Activated T-cell treated with anti-CD3 and anti-CD28 coated beads for 24 hours (primary cell): ENCODE measurements at regions not wholly inside any gene's neighbourhood (a gene's known extent, or its start where the extent isn't known, plus 50 kb on each side); places are given as distances from the start of the nearest gene placed in this dataset.
"Not testable (repeated sequence)": the region's sequence is repeated elsewhere in the genome, so short reads cannot be mapped to it uniquely, and the experiment has no call there.

ENCODE experiments used
- DNase-seq: peaks from one replicate; pipeline ENCODE4 v3.0.0-alpha.2; 2020; ENCODE audit warnings: low read depth

DNA sequence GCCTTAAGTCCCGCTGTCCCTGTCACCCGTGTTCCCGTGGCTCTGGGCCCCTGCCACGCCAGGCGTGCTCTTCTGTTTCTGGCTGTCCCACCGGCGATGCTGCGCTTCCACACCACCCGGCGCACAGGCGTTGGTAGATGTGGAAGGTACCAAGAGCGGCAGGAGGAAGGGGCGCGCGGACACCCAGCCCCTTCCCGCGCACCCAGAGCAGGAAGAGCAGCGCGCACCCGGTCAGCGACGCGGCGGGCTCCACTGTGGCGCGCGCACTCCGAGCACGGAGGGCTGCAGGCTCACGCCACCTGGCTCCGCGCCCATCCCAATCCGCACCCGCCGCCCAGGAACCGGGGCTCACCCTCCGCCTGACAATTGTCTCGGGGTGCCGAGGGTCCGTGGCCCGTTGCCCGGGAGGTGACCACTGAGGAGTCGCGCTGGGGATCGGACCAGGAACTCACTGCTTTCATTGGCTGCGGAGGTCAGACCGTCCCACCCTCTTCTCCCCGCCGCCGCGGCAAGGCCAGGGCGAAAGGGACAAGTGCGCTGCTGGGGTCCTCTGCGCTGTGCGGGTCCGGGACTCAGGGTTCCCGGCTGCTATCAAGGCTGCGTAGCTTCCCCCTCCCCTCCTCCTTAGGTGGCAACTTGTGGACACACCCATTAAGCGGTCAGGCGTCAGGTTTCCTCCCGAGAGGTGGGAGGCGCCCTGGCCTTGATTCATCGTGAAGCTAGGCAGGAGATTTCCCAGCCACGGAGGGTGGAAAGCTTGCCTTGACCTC, 121.6 kb upstream of the ZNF92 start:
- no peak for DNase-seq

DNA sequence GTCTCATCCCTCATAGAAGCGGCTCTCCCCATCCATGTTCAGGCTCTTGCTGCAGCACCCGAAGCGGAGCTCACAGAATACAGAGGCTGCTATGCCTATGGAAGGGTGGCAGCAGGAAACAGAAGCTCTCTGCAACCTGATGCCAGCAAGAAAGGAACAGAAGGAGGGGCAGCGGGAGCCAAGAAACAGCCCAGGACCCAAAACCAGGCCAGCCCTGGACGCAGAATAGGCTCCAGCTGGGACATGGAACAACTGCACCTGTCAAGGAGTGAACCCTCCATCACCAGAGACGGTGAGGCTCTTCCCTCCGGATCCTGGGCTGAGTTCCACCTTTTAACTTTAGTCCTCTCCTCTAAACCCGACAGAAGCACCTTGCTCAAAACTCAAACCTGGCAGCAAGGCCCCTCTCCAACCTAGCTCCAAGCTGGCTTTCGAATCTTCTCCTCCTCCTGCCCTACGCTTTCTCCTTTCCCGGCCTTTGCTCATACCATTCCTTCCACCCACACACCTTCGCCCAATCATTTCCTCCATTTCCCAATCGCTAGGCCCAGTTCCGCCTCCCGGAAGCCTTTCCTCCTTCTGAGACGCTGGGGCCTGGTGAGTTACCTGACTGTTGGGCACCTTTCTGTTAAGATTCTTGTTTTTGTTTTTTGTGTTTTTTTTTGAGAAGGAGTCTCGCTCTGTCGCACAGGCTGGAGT, 122.8 kb upstream of the ZNF92 start:
- DNase-seq, result no peak

DNA sequence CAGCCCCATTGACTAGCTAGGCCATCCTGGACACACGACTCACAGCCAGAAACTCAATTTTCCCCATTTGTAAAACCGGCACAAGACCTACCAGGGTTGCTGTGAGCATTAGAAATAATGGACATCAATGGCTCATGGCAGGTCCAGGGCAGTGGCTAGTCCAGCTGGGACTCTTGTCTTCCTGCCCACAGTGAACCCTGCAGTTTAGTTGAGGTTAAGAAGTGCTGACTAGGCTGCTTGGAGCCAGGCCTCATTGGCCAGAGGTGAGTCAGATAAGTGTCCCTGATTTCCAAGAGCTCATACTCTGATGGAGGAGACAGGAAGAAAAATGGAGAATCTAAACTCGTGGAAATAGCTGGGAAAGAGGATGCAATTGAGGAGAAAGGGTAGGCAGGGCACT, 123.4 kb upstream of the ZNF92 start:
- no peak for DNase-seq

DNA sequence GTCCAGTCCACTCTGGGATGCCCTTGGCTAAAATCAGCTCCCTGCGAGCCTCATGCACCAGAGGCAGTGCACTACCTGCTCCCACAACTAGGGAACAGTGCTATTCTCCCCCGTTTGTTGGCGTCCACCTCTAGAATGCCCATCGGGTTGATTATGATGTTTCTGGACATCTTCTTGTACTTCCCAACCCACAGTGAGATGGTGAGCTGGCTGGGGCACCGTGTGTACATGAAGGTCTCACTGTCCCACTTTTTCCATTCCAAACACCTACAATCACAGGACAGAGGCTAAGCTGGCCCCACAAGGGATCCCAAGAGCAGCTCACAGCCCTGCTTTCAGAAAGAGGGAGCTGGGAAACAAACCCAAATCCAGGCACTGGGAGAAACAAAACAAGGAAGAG, 126.2 kb upstream of the ZNF92 start:
- DNase-seq, result no peak

DNA sequence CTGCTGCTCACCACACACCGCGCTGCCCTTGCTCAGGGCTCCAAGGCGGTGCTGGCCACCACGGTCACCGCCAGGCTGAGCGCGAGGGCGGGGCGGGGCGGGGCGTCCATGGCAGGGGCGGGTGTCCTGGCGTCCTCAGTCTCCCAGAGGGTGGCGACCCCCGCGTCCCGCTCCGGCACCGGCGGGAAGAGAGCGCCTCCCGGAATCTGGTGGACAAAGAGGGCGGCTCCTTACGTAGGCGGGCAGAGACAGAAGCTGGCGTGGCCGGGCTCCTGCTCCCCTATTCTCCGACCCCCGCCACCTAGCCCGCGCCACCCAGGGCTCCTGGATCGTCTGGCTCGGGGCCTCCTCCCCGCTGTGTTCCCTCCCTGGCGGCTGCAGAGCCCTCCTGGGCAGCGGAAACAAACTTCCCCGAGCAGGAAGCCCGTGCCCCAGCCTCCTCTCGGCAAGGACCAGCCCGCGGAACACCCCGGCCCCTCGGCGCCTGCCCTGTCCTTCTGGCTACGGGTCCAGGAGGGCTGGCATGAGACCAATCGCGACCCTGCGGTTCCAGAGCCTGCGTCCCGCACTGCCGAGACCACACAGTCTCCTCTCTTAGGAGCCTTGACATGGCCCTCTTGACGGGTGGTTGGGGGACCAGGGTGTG, 133.8 kb upstream of the ZNF92 start:
- DNase-seq, result no peak

- no peak for DNase-seq
These were observed 134.3 kb upstream of the ZNF92 start for GRCh38 chr7:65239324-65239706.

DNA sequence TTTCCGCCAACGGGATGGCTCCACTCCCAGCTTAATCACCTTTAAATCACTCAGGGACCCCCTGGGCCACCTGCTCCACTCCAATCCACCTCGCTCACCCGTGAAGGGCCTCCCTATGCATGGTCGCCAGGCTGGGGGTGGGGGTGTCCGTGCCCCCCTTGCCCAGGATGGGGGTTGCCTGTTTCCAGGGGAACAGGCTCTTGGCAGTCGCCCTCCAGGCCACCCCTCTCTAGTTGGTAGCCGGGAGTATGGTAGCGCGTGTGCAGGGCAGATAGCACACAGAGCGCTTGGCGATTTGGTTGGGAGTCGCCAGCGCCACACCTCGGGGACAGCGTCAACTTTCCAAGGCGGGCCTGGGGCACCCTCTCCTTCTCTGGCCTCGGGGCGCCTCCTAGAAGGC, 134.9 kb upstream of the ZNF92 start:
- DNase-seq, result no peak

DNA sequence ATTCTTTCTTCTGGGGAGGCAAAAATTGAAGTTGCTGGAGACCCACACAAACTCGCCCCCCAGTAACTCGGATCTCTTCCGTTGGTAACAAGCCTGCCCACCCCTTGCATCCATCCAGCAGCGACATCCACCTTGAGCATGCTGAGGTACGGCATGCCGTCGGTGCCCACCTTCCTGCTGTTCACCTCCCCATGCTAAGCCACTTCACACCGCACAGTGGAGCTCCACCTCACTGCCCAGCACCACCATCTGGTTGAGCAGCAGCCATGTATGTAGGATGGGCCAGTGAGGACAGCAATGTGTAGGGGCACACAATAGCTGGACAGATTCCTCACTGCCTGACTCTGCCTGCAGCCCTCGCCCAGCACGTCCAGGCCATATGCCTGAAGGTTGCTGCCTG, 138.1 kb upstream of the ZNF92 start:
- DNase-seq, result no peak

- no peak for DNase-seq
These were observed 140.1 kb upstream of the ZNF92 start for GRCh38 chr7:65233409-65234034.

DNA sequence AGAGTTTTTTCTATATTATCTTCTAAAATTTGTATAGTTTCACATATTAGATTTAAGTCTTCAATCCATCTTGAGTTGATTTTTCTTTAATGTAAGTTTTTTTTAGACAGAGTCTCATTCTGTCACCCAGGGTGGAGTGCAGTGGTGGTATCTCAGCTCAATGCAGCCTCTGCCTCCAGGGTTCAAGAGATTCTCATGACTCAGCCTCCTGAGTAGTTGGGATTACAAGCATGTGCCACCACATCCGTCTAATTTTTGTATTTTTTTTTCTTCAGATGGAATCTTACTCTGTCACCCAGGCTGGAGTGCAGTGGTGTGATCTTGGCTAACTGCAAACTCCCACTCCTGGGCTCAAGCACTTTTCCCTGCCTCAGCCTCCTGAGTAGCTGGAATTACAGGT, 143.4 kb upstream of the ZNF92 start:
- no peak for DNase-seq

DNA sequence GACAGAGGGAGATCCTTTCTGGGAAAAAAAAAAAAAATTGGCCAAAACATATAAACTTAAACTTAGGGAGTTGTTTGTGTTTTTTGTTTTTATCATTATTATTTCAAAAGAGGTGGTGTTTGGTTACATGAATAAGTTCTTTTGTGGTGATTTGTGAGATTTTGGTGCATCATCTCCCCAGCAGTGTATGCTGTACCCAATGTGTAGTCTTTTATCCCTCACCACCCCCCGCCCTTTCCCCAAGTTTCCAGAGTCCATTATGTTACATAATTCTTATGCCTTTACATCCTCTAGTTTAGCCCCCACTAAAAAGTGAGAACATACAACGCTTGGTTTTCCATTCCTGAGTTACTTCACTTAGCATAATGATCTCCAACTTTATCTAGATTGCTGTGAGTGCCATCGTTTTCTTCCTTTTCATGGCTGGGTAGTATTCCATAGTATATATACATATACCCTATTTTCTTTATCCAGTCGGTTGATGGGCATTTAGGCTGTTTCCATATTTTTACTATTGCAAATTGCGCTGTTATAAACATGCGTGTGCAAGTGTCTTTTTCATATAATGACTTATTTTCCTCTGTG, 148.1 kb upstream of the ZNF92 start:
- no peak for DNase-seq

DNA sequence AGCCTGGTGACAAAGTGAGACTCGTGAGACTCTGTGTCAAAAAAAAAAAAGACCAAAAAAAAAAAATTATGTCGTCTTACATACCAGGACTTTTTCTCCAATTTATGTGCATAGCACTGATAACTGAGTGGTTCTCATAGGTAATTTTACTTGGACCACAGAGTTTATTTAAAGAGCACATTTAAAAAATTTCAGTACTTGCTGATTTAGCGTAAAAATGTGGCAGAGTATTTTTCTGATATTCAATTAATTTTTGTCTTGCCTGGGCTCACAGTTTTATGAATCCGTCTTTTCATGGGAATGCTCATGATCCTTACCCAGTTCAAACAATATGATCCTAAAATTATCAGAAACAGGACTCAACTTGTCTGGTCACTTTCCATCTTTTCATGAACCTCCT, 151.0 kb upstream of the ZNF92 start:
- no peak for DNase-seq

DNA sequence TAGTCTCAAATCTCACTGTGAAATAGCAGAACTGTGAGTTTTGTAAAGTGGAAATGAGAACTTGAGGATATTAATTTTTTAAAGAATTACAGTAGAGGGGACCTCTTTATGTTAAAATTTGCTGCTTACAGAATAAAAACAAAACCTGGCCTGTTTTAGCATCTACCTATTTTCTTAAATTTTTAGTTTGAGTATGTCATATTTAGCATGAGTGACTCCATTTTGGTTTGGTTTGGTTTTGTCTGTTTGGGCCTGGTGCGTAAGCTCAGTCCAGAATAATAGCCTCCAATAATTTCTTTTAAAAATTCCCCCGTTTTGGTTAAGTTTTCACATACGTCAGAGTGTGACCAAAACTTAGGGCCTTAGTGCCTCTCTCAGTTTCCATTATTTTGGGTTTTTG, 152.0 kb upstream of the ZNF92 start:
- DNase-seq, result no peak

DNA sequence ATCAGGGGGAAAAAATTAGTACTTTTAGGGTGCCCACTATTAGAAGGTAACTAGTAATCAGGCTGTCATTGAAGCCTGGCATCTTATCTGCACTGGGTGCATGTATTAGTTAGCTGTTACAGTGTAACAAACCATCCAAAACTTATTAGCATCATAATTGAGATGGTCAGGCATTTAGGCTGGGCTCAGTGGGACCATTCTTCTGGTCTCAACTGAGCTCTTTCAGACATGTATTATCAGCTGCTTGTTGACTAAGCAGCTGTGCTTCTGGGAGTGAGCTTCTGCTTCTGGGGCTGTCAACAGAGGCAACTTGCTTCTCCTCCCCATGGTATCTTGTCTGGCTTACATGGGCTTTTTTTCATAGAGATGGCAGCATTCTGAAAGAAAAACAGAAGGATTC, 154.0 kb upstream of the ZNF92 start:
- DNase-seq, result no peak

GRCh38 chr7:65216469-65216868, 157.2 kb upstream of the ZNF92 start:
- peak; percentile 37 for DNase-seq

- DNase-seq, result not testable (repeated sequence)
These were observed 160.4 kb upstream of the ZNF92 start for GRCh38 chr7:65213260-65213659.

DNA sequence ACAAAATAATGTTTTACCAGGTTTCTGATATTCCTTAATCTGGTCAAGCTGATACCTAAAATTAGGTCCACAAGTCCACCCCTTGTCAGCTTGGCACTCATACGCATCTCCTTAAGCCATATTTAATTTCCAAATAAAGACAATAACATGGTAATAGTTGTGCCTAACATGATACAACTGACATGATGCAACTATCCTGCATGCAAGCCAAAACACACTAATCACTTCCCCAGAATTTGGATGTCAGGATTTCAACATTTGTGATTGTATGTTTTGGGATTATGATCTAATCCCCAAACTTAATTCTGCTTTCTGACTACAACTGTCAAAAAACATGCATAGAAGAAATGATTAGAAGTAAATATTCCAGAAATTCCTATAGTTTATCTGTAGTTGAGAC, 174.4 kb upstream of the ZNF92 start:
- not testable (repeated sequence) for DNase-seq

GRCh38 chr7:65193334-65194058, 180.2 kb upstream of the ZNF92 start:
- DNase-seq, result not testable (repeated sequence)

- not testable (repeated sequence) for DNase-seq
These were observed 170.6 kb upstream of the ERV3-1 start for GRCh38 chr7:65177041-65177440.

DNA sequence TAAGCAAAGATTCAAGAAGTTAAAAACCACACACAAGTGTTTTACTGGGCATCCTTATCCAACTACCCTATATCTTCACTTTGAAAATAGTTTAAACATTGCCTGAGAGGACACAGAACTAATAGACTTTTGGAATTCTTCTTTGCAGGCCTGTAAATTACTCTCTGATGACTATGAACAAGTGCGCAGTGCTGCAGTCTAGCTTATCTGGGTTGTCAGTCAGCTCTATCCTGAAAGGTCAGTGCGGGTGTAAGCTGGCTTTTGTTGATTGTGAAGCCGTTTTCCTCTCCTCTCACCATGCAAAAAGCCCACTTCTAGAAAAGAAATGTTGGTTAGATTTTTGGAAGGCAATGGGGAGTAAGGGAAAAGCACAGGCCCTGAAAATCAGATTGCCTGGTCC, 143.6 kb upstream of the ERV3-1 start:
- not testable (repeated sequence) for DNase-seq

- DNase-seq, result not testable (repeated sequence)
These were observed 139.8 kb upstream of the ERV3-1 start for GRCh38 chr7:65146118-65146914.
